ENCODE measurements at regions not wholly inside any gene's neighbourhood (a gene's known extent, or its start where the extent isn't known, plus 50 kb on each side); places are given as distances from the start of the nearest gene placed in this dataset.

GRCh38 chr5:6236170-6236793 is 142.1 kb downstream of the MED10 start:
- no peak for DNase-seq
- no peak for ATAC-seq

- DNase-seq, result no peak
- ATAC-seq, result no peak
These were observed 142.6 kb downstream of the MED10 start for GRCh38 chr5:6235726-6236125.

GRCh38 chr5:6228257-6229250 is 149.8 kb downstream of the MED10 start:
- no peak for DNase-seq
- no peak for ATAC-seq

- DNase-seq (no peak), ATAC-seq (no peak)
These were observed 153.2 kb downstream of the MED10 start for GRCh38 chr5:6225121-6225607.

- DNase-seq, result no peak
- no peak for ATAC-seq
These were observed 153.9 kb downstream of the MED10 start for GRCh38 chr5:6224406-6224805.

GRCh38 chr5:6222899-6223298 is 155.4 kb downstream of the MED10 start:
- DNase-seq (no peak), ATAC-seq (no peak)

GRCh38 chr5:6222121-6222520 is 156.2 kb downstream of the MED10 start:
- no peak for ATAC-seq
- no peak for DNase-seq

- DNase-seq, result no peak
- no peak for ATAC-seq
These were observed 157.2 kb downstream of the MED10 start for GRCh38 chr5:6221141-6221626.

- ATAC-seq (no peak), DNase-seq (no peak)
These were observed 157.8 kb downstream of the MED10 start for GRCh38 chr5:6220346-6221088.

- ATAC-seq, result no peak
These were observed 159.8 kb downstream of the MED10 start for GRCh38 chr5:6218517-6218916.

GRCh38 chr5:6218116-6218515 is 160.2 kb downstream of the MED10 start:
- no peak for ATAC-seq

More at GRCh38 chr5:6218517-6218916, 159.8 kb downstream of the MED10 start:
- DNase-seq, result no peak

GRCh38 chr5:6216471-6217075 is 161.8 kb downstream of the MED10 start:
- DNase-seq, result no peak
- ATAC-seq, result no peak

More at GRCh38 chr5:6218116-6218515, 160.2 kb downstream of the MED10 start:
- DNase-seq, result no peak

- ATAC-seq, result no peak
- no peak for DNase-seq
These were observed 162.5 kb downstream of the MED10 start for GRCh38 chr5:6215891-6216290.

GRCh38 chr5:6212244-6212643 is 166.1 kb downstream of the MED10 start:
- ATAC-seq (no peak), DNase-seq (no peak)

GRCh38 chr5:6206501-6206900 is 171.8 kb downstream of the MED10 start:
- DNase-seq, result no peak
- no peak for ATAC-seq

- DNase-seq (no peak), ATAC-seq (no peak)
These were observed 175.4 kb downstream of the MED10 start for GRCh38 chr5:6202968-6203365.

- ATAC-seq (no peak), DNase-seq (no peak)
These were observed 176.0 kb downstream of the MED10 start for GRCh38 chr5:6202149-6202967.

- DNase-seq (no peak), ATAC-seq (no peak)
These were observed 176.7 kb downstream of the MED10 start for GRCh38 chr5:6201631-6202030.

GRCh38 chr5:6198531-6198930 is 179.8 kb downstream of the MED10 start:
- DNase-seq (no peak), ATAC-seq (no peak)

- no peak for ATAC-seq
- DNase-seq, result no peak
These were observed 180.9 kb downstream of the MED10 start for GRCh38 chr5:6197427-6197826.

Measured in stimulated activated naive CD8-positive, alpha-beta T cell treated with anti-CD3 and anti-CD28 coated beads, Interleukin-15, Interleukin-2, amounts not matched to agents 100 U/mL and 50 U/mL, for 24 hours (primary cell).